ENCODE measurements at regions not wholly inside any gene's neighbourhood (a gene's known extent, or its start where the extent isn't known, plus 50 kb on each side); places are given as distances from the start of the nearest gene placed in this dataset.
A peak's percentile ranks its signal among the peaks of the same experiment; 100 is the strongest.

- no peak for DNase-seq
Observed at GRCh38 chr5:152337484-152337883, 67.6 kb downstream of the NMUR2 start.

GRCh38 chr5:152335461-152335860, 69.6 kb downstream of the NMUR2 start:
- no peak for DNase-seq

- DNase-seq, result no peak
Observed at GRCh38 chr5:152332716-152333460, 72.2 kb downstream of the NMUR2 start.

- no peak for DNase-seq
Observed at GRCh38 chr5:152331718-152332117, 73.4 kb downstream of the NMUR2 start.

- DNase-seq, result no peak
Observed at GRCh38 chr5:152331006-152331405, 74.1 kb downstream of the NMUR2 start.

- DNase-seq, result no peak
Observed at GRCh38 chr5:152329761-152330283, 75.3 kb downstream of the NMUR2 start.

GRCh38 chr5:152329207-152329606, 75.9 kb downstream of the NMUR2 start:
- DNase-seq, result no peak

- no peak for DNase-seq
Observed at GRCh38 chr5:152315942-152316341, 89.1 kb downstream of the NMUR2 start.

- DNase-seq, result no peak
Observed at GRCh38 chr5:152314196-152314829, 90.8 kb downstream of the NMUR2 start.

- DNase-seq, result no peak
Observed at GRCh38 chr5:152309926-152310450, 95.1 kb downstream of the NMUR2 start.

GRCh38 chr5:152306386-152306785, 98.7 kb downstream of the NMUR2 start:
- DNase-seq, result no peak

- no peak for DNase-seq
Observed at GRCh38 chr5:152305525-152305924, 99.6 kb downstream of the NMUR2 start.

GRCh38 chr5:152303841-152304240, 101.2 kb downstream of the NMUR2 start:
- no peak for DNase-seq

GRCh38 chr5:152297866-152298265, 107.2 kb downstream of the NMUR2 start:
- DNase-seq, result no peak

GRCh38 chr5:152293189-152293588, 111.9 kb downstream of the NMUR2 start:
- DNase-seq, result no peak

- no peak for DNase-seq
Observed at GRCh38 chr5:152290181-152290580, 114.9 kb downstream of the NMUR2 start.

GRCh38 chr5:152288917-152289595, 116.0 kb downstream of the NMUR2 start:
- no peak for DNase-seq

- no peak for DNase-seq
Observed at GRCh38 chr5:152288499-152288898, 116.6 kb downstream of the NMUR2 start.

GRCh38 chr5:152285764-152286163, 119.3 kb downstream of the NMUR2 start:
- no peak for DNase-seq

- no peak for DNase-seq
Observed at GRCh38 chr5:152282331-152282730, 122.7 kb downstream of the NMUR2 start.

- no peak for DNase-seq
Observed at GRCh38 chr5:152277936-152278335, 127.1 kb downstream of the NMUR2 start.

GRCh38 chr5:152274224-152274623, 130.9 kb downstream of the NMUR2 start:
- DNase-seq, result no peak

GRCh38 chr5:152271420-152271819, 133.7 kb downstream of the NMUR2 start:
- DNase-seq, result peak; percentile 23 to 32

GRCh38 chr5:152270096-152270495, 135.0 kb downstream of the NMUR2 start:
- DNase-seq, result no peak
